ENCODE measurements at regions not wholly inside any gene's neighbourhood (a gene's known extent, or its start where the extent isn't known, plus 50 kb on each side); places are given as distances from the start of the nearest gene placed in this dataset.
"Not testable (repeated sequence)": the region's sequence is repeated elsewhere in the genome, so short reads cannot be mapped to it uniquely, and the experiment has no call there.

- DNase-seq = no peak
Measured at GRCh38 chr2:106339609-106340008, 128.6 kb downstream of the RGPD3 start.

- DNase-seq = no peak
Measured at GRCh38 chr2:106339132-106339531, 129.1 kb downstream of the RGPD3 start.

GRCh38 chr2:106338043-106338442 is 130.2 kb downstream of the RGPD3 start:
- no peak for DNase-seq

- no peak for DNase-seq
Measured at GRCh38 chr2:106336737-106337136, 131.5 kb downstream of the RGPD3 start.

- no peak for DNase-seq
Measured at GRCh38 chr2:106336108-106336507, 132.1 kb downstream of the RGPD3 start.

- DNase-seq = no peak
Measured at GRCh38 chr2:106334802-106335201, 133.4 kb downstream of the RGPD3 start.

- DNase-seq = not testable (repeated sequence)
Measured at GRCh38 chr2:106333253-106333873, 134.8 kb downstream of the RGPD3 start.

- no peak for DNase-seq
Measured at GRCh38 chr2:106332054-106332453, 136.2 kb downstream of the RGPD3 start.

GRCh38 chr2:106330384-106331261 is 136.5 kb upstream of the UXS1 start:
- DNase-seq = not testable (repeated sequence)

- DNase-seq = no peak
Measured at GRCh38 chr2:106323337-106324013, 129.4 kb upstream of the UXS1 start.

GRCh38 chr2:106322281-106322680 is 128.2 kb upstream of the UXS1 start:
- DNase-seq = no peak

- DNase-seq = not testable (repeated sequence)
Measured at GRCh38 chr2:106320439-106320838, 126.3 kb upstream of the UXS1 start.

GRCh38 chr2:106316915-106317314 is 122.8 kb upstream of the UXS1 start:
- DNase-seq = no peak

- no peak for DNase-seq
Measured at GRCh38 chr2:106314444-106314843, 120.3 kb upstream of the UXS1 start.

GRCh38 chr2:106311041-106311370 is 116.9 kb upstream of the UXS1 start:
- DNase-seq = no peak

GRCh38 chr2:106307860-106308259 is 113.8 kb upstream of the UXS1 start:
- DNase-seq = no peak

GRCh38 chr2:106306387-106306786 is 112.3 kb upstream of the UXS1 start:
- no peak for DNase-seq

- no peak for DNase-seq
Measured at GRCh38 chr2:106304612-106305184, 110.6 kb upstream of the UXS1 start.

GRCh38 chr2:106299696-106300095 is 105.6 kb upstream of the UXS1 start:
- DNase-seq = no peak

- no peak for DNase-seq
Measured at GRCh38 chr2:106296182-106296815, 102.2 kb upstream of the UXS1 start.

- no peak for DNase-seq
Measured at GRCh38 chr2:106294182-106294581, 100.1 kb upstream of the UXS1 start.

GRCh38 chr2:106293271-106293783 is 99.2 kb upstream of the UXS1 start:
- no peak for DNase-seq

GRCh38 chr2:106292627-106293026 is 98.5 kb upstream of the UXS1 start:
- no peak for DNase-seq

Data from NCI-H187 (cell line).